Osteoblast (primary cell): ENCODE measurements at regions not wholly inside any gene's neighbourhood (a gene's known extent, or its start where the extent isn't known, plus 50 kb on each side); places are given as distances from the start of the nearest gene placed in this dataset.
A peak's percentile ranks its signal among the peaks of the same experiment; 100 is the strongest.

Source experiments
- DNase-seq: peaks from one replicate; pipeline ENCODE4 v3.0.0; 2011; ENCODE audit warnings: low spot score, mixed read lengths; ENCODE audit not compliant: insufficient read length; ENCODE audit errors: missing footprints
- H2AFZ ChIP-seq: 2 replicates; pipeline ENCODE4 v1.6.0; 2011; ENCODE audit warnings: mild to moderate bottlenecking, low read length
- H3K27ac ChIP-seq: 2 replicates; pipeline ENCODE4 v1.5.1; 2011; ENCODE audit warnings: mild to moderate bottlenecking, low read depth, low read length, moderate library complexity
- H3K27me3 ChIP-seq: 2 replicates; pipeline ENCODE4 v1.6.0; 2012; ENCODE audit warnings: mild to moderate bottlenecking, control low read depth, inconsistent platforms, low read length, moderate library complexity; ENCODE audit not compliant: insufficient read depth
- H3K36me3 ChIP-seq: 2 replicates; pipeline ENCODE4 v1.5.1; 2011; ENCODE audit warnings: mild to moderate bottlenecking, low read length, control low read depth, moderate library complexity; ENCODE audit not compliant: insufficient read depth
- H3K4me1 ChIP-seq: 2 replicates; pipeline ENCODE4 v1.5.1; 2011; ENCODE audit warnings: mild to moderate bottlenecking, low read length, control low read depth, moderate library complexity; ENCODE audit not compliant: insufficient read depth
- H3K4me2 ChIP-seq: 2 replicates; pipeline ENCODE4 v1.6.0; 2011; ENCODE audit warnings: mild to moderate bottlenecking, low read length; ENCODE audit not compliant: insufficient read depth
- H3K4me3 ChIP-seq: fragments of 200-600 bp; sonication (generic); 3 replicates; pipeline ENCODE4 v1.5.1; 2012; ENCODE audit warnings: mild to moderate bottlenecking, low read length, inconsistent platforms; ENCODE audit not compliant: insufficient read depth
- H3K79me2 ChIP-seq: 2 replicates; pipeline ENCODE4 v1.6.0; 2012; ENCODE audit warnings: mild to moderate bottlenecking, low read length, control low read depth, inconsistent platforms; ENCODE audit not compliant: insufficient read depth
- H3K9me3 ChIP-seq: 2 replicates; pipeline ENCODE4 v1.5.1; 2011; ENCODE audit warnings: low read depth, low read length, control low read depth
- H4K20me1 ChIP-seq: 2 replicates; pipeline ENCODE4 v1.6.0; 2012; ENCODE audit warnings: mild to moderate bottlenecking, low read length, control low read depth; ENCODE audit not compliant: insufficient read depth
- TF ChIP-seq, protein P1 (sequence below): IDR thresholded peaks from 2 replicates; pipeline ENCODE4 v1.5.1; 2011; ENCODE audit warnings: mild to moderate bottlenecking, low read depth, low read length, moderate library complexity; ENCODE audit errors: extremely low read depth

DNA sequence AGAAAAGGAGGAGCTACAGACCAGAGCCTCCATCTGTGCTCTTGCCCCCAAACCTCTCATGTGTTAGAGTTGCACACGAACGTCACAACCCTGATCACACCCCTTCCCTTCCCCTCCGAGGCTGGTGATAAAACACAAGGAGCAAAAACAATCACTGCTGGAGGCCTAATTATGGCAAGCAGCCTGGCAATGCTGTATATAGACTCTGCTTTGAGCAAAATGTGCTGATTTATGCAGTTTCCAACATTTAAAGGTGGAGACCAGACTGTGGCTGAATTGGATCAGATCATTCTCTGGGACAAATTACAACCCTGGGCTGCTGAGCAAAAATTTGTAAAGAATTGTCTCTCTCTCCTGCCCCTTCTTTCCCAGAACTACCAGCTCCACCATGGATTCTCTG lies 64.6 kb upstream of the SRSF6 start:
- H3K27ac ChIP-seq = no peak overlapping the region
- TF ChIP-seq, protein P1, sequence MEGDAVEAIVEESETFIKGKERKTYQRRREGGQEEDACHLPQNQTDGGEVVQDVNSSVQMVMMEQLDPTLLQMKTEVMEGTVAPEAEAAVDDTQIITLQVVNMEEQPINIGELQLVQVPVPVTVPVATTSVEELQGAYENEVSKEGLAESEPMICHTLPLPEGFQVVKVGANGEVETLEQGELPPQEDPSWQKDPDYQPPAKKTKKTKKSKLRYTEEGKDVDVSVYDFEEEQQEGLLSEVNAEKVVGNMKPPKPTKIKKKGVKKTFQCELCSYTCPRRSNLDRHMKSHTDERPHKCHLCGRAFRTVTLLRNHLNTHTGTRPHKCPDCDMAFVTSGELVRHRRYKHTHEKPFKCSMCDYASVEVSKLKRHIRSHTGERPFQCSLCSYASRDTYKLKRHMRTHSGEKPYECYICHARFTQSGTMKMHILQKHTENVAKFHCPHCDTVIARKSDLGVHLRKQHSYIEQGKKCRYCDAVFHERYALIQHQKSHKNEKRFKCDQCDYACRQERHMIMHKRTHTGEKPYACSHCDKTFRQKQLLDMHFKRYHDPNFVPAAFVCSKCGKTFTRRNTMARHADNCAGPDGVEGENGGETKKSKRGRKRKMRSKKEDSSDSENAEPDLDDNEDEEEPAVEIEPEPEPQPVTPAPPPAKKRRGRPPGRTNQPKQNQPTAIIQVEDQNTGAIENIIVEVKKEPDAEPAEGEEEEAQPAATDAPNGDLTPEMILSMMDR = no peak

DNA sequence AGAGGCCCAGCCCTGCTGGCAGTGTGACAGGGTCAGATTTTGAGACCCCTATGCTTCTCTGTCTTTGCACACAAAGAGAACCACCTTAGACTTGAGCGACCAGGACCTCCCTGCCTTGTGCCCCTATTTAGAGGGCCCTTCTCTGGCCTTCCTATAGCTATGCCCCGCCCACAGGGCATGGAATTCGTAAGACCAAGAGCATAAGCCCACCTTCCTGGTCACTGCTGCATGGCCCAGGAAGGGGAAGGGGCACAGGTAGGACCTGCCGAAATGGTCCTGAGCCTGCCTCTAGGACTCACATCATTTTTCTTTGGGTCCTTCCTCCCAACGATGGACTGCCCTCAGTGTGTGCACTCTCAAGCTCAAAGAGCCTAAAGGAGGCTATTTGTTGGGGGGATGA lies 65.1 kb upstream of the SRSF6 start:
- DNase-seq = peak; percentile 56
- Histone ChIP-seq H3K36me3 (no peaks in the 10 kb centered on the region), H2AFZ (no peak overlapping the region), H3K4me1 (peaks cover 8% of the 10 kb centered on the region), H3K27ac (no peak overlapping the region), H3K9me3 (no peaks in the 10 kb centered on the region), H3K4me3 (no peak overlapping the region), H3K79me2 (no peaks in the 10 kb centered on the region), H4K20me1 (no peaks in the 10 kb centered on the region), H3K27me3 (no peaks in the 10 kb centered on the region), H3K4me2 (no peak overlapping the region)
- TF ChIP-seq, protein P1 = no peak

More for the DNA sequence above, 64.6 kb upstream of the SRSF6 start:
- Histone ChIP-seq H3K4me2 (no peak overlapping the region), H3K79me2 (no peaks in the 10 kb centered on the region), H4K20me1 (no peaks in the 10 kb centered on the region), H3K4me1 (peaks cover 8% of the 10 kb centered on the region), H2AFZ (no peak overlapping the region), H3K36me3 (no peaks in the 10 kb centered on the region), H3K9me3 (no peaks in the 10 kb centered on the region), H3K4me3 (no peak overlapping the region), H3K27me3 (no peaks in the 10 kb centered on the region)
- DNase-seq = no peak

DNA sequence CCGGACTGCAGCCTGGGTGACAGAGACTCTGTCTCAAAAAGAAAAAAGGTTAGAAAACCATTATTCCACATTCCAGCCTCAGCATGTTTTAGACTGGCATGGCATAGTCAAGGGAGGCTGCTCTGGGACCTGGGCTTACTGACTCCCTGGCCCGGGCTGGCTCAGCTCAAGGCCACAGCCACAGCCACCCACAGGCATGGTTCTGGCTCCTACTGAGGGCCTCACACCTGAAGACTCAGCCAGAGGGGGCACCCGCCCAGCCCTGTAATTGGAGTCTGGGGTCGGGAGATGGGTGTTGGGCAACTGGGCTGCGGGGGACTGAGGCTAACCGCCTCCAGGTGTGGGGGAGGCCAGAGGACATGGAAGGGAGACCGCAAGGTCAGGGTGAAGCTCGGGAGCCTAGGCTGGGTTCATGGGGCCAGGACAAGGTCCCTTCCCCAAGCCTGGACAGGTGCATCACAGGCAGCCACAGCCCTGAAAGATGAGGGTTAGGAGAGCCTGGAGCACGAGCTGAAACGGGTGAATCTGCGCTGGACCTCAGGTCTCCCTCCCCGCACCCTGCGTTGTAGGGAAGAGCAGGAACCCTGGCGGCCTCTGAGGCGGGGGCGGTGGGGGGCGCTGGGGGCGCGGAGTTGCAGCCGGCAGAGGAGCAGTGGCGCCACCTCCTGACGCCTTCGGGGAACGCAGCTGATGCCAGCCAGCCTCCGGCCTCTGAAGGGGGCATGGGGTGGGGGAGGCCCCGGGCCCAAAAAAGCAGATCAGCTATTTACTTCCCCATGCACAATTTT lies 67.7 kb upstream of the SRSF6 start:
- Histone ChIP-seq H3K4me2 (no peak overlapping the region), H4K20me1 (no peaks in the 10 kb centered on the region), H3K4me1 (peaks cover 8% of the 10 kb centered on the region), H3K27ac (no peak overlapping the region), H3K36me3 (no peaks in the 10 kb centered on the region), H3K79me2 (no peaks in the 10 kb centered on the region), H3K27me3 (no peaks in the 10 kb centered on the region), H3K4me3 (no peak overlapping the region), H3K9me3 (no peaks in the 10 kb centered on the region), H2AFZ (no peak overlapping the region)
- TF ChIP-seq, protein P1 = no peak
- DNase-seq = no peak

DNA sequence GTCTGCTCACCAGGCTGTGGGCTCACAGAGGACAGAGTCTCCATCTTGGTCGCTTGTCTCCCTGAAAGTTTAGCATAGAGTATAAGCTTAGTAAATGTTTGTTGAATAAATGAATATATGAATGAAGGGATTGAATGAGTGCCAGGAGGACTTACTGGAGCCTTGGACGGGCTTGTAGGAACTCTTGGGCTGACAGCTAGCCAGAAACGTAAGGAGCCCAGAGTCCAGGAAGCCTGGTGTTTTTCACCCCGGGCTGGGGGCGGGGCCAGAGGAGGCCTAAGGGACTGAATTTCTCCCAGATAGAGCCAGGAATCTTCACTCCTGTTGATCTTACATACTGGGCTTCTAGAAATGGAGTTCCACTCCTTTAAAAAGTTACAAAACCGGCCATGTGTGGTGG lies 68.5 kb upstream of the SRSF6 start:
- Histone ChIP-seq H3K4me2 (no peak overlapping the region), H3K9me3 (no peaks in the 10 kb centered on the region), H3K79me2 (no peaks in the 10 kb centered on the region), H4K20me1 (no peaks in the 10 kb centered on the region), H3K4me1 (peaks cover 8% of the 10 kb centered on the region), H3K27ac (no peak overlapping the region), H2AFZ (peak overlapping the region; percentile 15), H3K27me3 (no peaks in the 10 kb centered on the region), H3K36me3 (no peaks in the 10 kb centered on the region), H3K4me3 (no peak overlapping the region)
- TF ChIP-seq, protein P1 = no peak
- DNase-seq = no peak
